H1 (cell line): ENCODE measurements at regions not wholly inside any gene's neighbourhood (a gene's known extent, or its start where the extent isn't known, plus 50 kb on each side); places are given as distances from the start of the nearest gene placed in this dataset.

Experiments used
- CTCF ChIP-seq, 3 experiments: IDR thresholded peaks; 1 replicate in 2 of 3; 2 replicates in 1 of 3; pipeline versions ENCODE4 v1.5.1 to v1.6.1; 2011; ENCODE audit warnings: low read length in 3 of 3, mild to moderate bottlenecking in 3 of 3, inconsistent platforms in 2 of 3, low read depth in 1 of 3, moderate library complexity in 1 of 3; ENCODE audit not compliant: insufficient read depth in 1 of 3; ENCODE audit errors: control extremely low read depth in 1 of 3
- GABPA ChIP-seq: IDR thresholded peaks from 2 replicates; pipeline ENCODE4 v1.6.1; 2011; ENCODE audit warnings: mild to moderate bottlenecking, low read length, moderate library complexity, borderline replicate concordance; ENCODE audit not compliant: insufficient read depth
- HDAC6 ChIP-seq: IDR thresholded peaks from one replicate; pipeline ENCODE4 v1.7.1; 2012; ENCODE audit warnings: low read depth, mild to moderate bottlenecking, inconsistent platforms, low read length, moderate library complexity
- MAX ChIP-seq: IDR thresholded peaks from 2 replicates; pipeline ENCODE4 v1.6.1; 2012; ENCODE audit warnings: inconsistent platforms
- POLR2A ChIP-seq, 2 experiments: IDR thresholded peaks; 1 replicate in 1 of 2; 2 replicates in 1 of 2; pipeline ENCODE4 v1.6.1; 2011; ENCODE audit warnings: low read depth in 2 of 2, low read length in 2 of 2, mild to moderate bottlenecking in 2 of 2; ENCODE audit errors: control extremely low read depth in 1 of 2
- SUZ12 ChIP-seq: fragments of 200-600 bp; sonication (generic); IDR thresholded peaks from 2 replicates; pipeline ENCODE4 v1.6.1; 2012; ENCODE audit warnings: mild to moderate bottlenecking, inconsistent platforms, low read length, moderate library complexity, mixed read lengths
- YY1 ChIP-seq: IDR thresholded peaks from 2 replicates; pipeline ENCODE4 v1.6.1; 2011; ENCODE audit warnings: low read depth, mild to moderate bottlenecking, low read length

GRCh38 chr1:187629075-187629474 lies 800.3 kb downstream of the PLA2G4A start:
- no peak for TF ChIP-seq GABPA
- TF ChIP-seq HDAC6 = no peak
- no peak for TF ChIP-seq POLR2A (IDR thresholded peaks at IDR 0.05; ENCODE audit: control extremely low read depth in 1 of 2, low read depth in 2 of 2, low read length in 2 of 2)
- TF ChIP-seq SUZ12 = no peak
- no peak for TF ChIP-seq YY1
- no peak for TF ChIP-seq MAX
- no peak for TF ChIP-seq CTCF (IDR thresholded peaks at IDR 0.05; ENCODE audit: control extremely low read depth in 1 of 3, insufficient read depth in 1 of 3, low read depth in 1 of 3, low read length in 3 of 3)
